Smooth muscle cell (in vitro differentiated cells): ENCODE measurements at regions not wholly inside any gene's neighbourhood (a gene's known extent, or its start where the extent isn't known, plus 50 kb on each side); places are given as distances from the start of the nearest gene placed in this dataset.

Experiments used
- DNase-seq: peaks from one replicate; lab custom pipeline; 2025; ENCODE audit not compliant: unreplicated experiment; lab: John Stamatoyannopoulos, UW
- H2AFZ ChIP-seq: fragments of 200-600 bp; sonication (generic); 2 replicates; pipeline ENCODE4 v1.6.0; 2016; ENCODE audit warnings: antibody characterized with exemption, low read depth, mild to moderate bottlenecking
- H3F3A ChIP-seq: fragments of 200-600 bp; sonication (generic); 2 replicates; pipeline ENCODE4 v1.6.0; 2017; ENCODE audit warnings: antibody characterized with exemption, low read depth
- H3K27ac ChIP-seq: fragments of 200-600 bp; sonication (generic); 2 replicates; pipeline ENCODE4 v1.5.1; 2016; ENCODE audit warnings: low read depth, mild to moderate bottlenecking
- H3K27me3 ChIP-seq: fragments of 200-600 bp; sonication (generic); 2 replicates; pipeline ENCODE4 v1.6.1; 2016; ENCODE audit warnings: low read depth, mild to moderate bottlenecking
- H3K36me3 ChIP-seq: fragments of 200-600 bp; sonication (generic); 2 replicates; pipeline ENCODE4 v1.5.1; 2016; ENCODE audit warnings: low read depth
- H3K4me1 ChIP-seq: fragments of 200-600 bp; sonication (generic); 2 replicates; pipeline ENCODE4 v1.5.1; 2016; ENCODE audit warnings: low read depth
- H3K4me2 ChIP-seq: fragments of 200-600 bp; sonication (generic); 2 replicates; pipeline ENCODE4 v1.6.0; 2016; ENCODE audit warnings: mild to moderate bottlenecking
- H3K4me3 ChIP-seq: fragments of 200-600 bp; sonication (generic); 2 replicates; pipeline ENCODE4 v1.5.1; 2016; ENCODE audit warnings: mild to moderate bottlenecking
- H3K79me2 ChIP-seq: fragments of 200-600 bp; sonication (generic); 2 replicates; pipeline ENCODE4 v1.6.0; 2016; ENCODE audit warnings: low read depth, mild to moderate bottlenecking
- H3K9ac ChIP-seq: fragments of 200-600 bp; sonication (generic); 2 replicates; pipeline ENCODE4 v1.6.0; 2016; ENCODE audit warnings: low read depth
- H3K9me3 ChIP-seq: fragments of 200-600 bp; sonication (generic); replicated peaks from 2 replicates; pipeline ENCODE4 v1.5.1; 2016; ENCODE audit warnings: low read depth
- H4K20me1 ChIP-seq: fragments of 200-600 bp; sonication (generic); 2 replicates; pipeline ENCODE4 v1.6.0; 2016; ENCODE audit warnings: low read depth
- WGBS: methylation state at CpG from one replicate; pipeline ENCODE4 v1.1.7; 2016; ENCODE audit warnings: low lambda C conversion rate; 5-methylcytosine and 5-hydroxymethylcytosine counted together
- TF ChIP-seq, protein P1 (sequence below): fragments of 200-600 bp; sonication (generic); IDR thresholded peaks from 2 replicates; pipeline ENCODE4 v1.5.1; 2017; ENCODE audit warnings: borderline replicate concordance, mild to moderate bottlenecking, antibody characterized with exemption; ENCODE audit not compliant: insufficient read depth, poor library complexity, severe bottlenecking

DNA sequence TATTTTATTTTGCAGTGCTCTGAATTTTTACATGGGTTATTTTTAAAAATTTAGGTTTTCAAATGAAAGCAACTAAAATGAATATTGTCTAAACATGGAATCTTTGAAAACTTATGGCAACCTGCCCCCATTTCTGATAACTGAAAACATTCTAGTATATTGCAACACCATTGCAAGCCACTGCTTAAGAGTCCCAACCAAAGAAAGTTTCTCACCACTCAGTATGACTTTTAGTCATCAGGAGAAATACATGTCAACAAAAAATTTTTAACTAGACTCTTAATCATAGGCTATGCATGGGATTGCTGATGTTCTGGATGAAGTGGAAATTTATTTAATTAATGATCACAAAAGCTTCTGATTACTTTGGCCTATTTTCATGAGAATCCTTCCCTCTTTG is 112.1 kb downstream of the TNFSF18 start:
- H3K27ac ChIP-seq, result peak overlapping the region; percentile 81
- no peak overlapping the region for H3K4me2 ChIP-seq
- H3K9me3 ChIP-seq, result no peaks in the 10 kb centered on the region
- H3K36me3 ChIP-seq, result no peaks in the 10 kb centered on the region
- no peaks in the 10 kb centered on the region for H3K79me2 ChIP-seq
- no peak overlapping the region for H3K4me3 ChIP-seq
- DNase-seq, result no peak
- H3K27me3 ChIP-seq, result no peaks in the 10 kb centered on the region
- H3K9ac ChIP-seq, result no peak overlapping the region
- H3K4me1 ChIP-seq, result no peaks in the 10 kb centered on the region
- TF ChIP-seq, protein P1, sequence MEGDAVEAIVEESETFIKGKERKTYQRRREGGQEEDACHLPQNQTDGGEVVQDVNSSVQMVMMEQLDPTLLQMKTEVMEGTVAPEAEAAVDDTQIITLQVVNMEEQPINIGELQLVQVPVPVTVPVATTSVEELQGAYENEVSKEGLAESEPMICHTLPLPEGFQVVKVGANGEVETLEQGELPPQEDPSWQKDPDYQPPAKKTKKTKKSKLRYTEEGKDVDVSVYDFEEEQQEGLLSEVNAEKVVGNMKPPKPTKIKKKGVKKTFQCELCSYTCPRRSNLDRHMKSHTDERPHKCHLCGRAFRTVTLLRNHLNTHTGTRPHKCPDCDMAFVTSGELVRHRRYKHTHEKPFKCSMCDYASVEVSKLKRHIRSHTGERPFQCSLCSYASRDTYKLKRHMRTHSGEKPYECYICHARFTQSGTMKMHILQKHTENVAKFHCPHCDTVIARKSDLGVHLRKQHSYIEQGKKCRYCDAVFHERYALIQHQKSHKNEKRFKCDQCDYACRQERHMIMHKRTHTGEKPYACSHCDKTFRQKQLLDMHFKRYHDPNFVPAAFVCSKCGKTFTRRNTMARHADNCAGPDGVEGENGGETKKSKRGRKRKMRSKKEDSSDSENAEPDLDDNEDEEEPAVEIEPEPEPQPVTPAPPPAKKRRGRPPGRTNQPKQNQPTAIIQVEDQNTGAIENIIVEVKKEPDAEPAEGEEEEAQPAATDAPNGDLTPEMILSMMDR, result no peak
- peaks cover 23% of the 10 kb centered on the region for H3F3A ChIP-seq
- H2AFZ ChIP-seq, result no peak overlapping the region
- no peaks in the 10 kb centered on the region for H4K20me1 ChIP-seq

- H3K4me2 ChIP-seq, result peak overlapping the region; percentile 40
- 90% methylated on average over 4 of the region's 4 CpGs for WGBS
- H3K4me1 ChIP-seq, result no peaks in the 10 kb centered on the region
- H3F3A ChIP-seq, result peaks cover 20% of the 10 kb centered on the region
- no peaks in the 10 kb centered on the region for H3K79me2 ChIP-seq
- peak overlapping the region; percentile 47 for H3K9ac ChIP-seq
- peak overlapping the region; percentile 81 for H3K27ac ChIP-seq
- no peaks in the 10 kb centered on the region for H3K27me3 ChIP-seq
- H4K20me1 ChIP-seq, result no peaks in the 10 kb centered on the region
- no peaks in the 10 kb centered on the region for H3K36me3 ChIP-seq
- DNase-seq, result no peak
- H3K9me3 ChIP-seq, result no peaks in the 10 kb centered on the region
- H3K4me3 ChIP-seq, result no peak overlapping the region
- TF ChIP-seq, protein P1, result no peak
- H2AFZ ChIP-seq, result no peak overlapping the region
Observed at GRCh38 chr1:172939475-172939874, 111.3 kb downstream of the TNFSF18 start.

DNA sequence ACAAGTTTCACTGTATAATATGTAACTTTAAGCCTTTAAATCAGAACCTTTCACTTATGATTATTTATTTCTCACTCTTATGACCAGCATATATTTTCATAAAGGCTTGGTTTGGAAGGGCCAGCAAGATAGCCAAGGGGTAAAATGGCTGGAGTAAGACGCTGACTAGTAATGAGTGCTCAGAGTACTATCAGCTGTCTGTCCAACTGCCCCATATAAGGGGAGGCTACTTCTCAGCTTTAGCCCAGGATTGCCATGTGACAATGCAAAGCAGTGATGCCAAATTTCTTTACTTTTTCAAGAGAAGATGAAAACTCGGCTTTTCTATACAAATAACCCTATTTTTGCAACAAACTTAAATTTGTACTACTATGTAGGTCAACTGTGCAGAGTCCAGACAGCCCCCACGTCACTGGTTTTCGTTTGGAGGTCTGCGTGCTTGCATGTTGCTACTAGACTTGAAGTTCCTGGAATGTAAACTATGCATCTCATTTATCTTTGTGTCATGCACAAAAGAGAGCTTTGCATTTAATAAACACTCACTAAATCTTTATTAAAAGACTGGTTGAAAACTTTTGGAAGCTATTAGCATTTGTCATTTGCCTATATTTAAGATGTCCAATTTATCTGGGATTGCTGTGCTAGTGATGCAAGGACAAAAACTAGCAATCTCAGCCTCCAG is 110.4 kb downstream of the TNFSF18 start:
- Histone ChIP-seq H3K4me3 (no peak overlapping the region), H3K27ac (peak overlapping the region; percentile 81), H4K20me1 (no peaks in the 10 kb centered on the region), H3K36me3 (no peaks in the 10 kb centered on the region), H3K4me2 (peak overlapping the region; percentile 40), H3K9me3 (no peaks in the 10 kb centered on the region), H3K27me3 (no peaks in the 10 kb centered on the region), H2AFZ (no peak overlapping the region), H3K79me2 (no peaks in the 10 kb centered on the region), H3F3A (peaks cover 11% of the 10 kb centered on the region), H3K4me1 (no peaks in the 10 kb centered on the region), H3K9ac (peak overlapping the region; percentile 47)
- TF ChIP-seq, protein P1, result no peak
- 20% methylated on average over 5 of the region's 5 CpGs for WGBS
- DNase-seq, result no peak

DNA sequence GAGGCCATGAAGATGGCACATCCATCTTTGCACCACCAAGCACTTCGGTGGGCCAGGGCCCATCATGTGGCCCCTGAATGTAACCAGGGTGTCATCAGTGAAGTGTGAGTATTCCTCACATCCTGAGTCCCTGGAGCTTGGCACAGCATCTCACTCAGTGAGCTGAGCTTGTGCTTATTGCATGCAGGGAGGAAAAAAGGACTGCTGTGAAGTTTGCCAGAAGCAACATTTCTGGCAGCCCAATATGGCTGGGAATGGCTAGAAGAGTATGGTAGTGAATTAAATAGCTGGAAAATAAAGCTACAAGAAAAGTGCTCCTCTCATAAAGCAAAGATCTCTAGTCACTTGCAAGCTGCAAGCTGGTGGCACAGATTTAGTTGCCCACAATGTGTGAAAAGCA is 109.3 kb downstream of the TNFSF18 start:
- Histone ChIP-seq H3K9me3 (no peaks in the 10 kb centered on the region), H3K27me3 (no peaks in the 10 kb centered on the region), H3K36me3 (no peaks in the 10 kb centered on the region), H4K20me1 (no peaks in the 10 kb centered on the region), H3K4me2 (no peak overlapping the region), H3K4me3 (no peak overlapping the region), H3K27ac (no peak overlapping the region), H2AFZ (no peak overlapping the region), H3F3A (peaks cover 4% of the 10 kb centered on the region), H3K4me1 (no peaks in the 10 kb centered on the region), H3K79me2 (no peaks in the 10 kb centered on the region), H3K9ac (no peak overlapping the region)
- WGBS, result 93% methylated on average over 1 of the region's 1 CpG
- no peak for DNase-seq
- TF ChIP-seq, protein P1, result no peak
